Heart left ventricle (tissue), 13 donors: ENCODE measurements at regions not wholly inside any gene's neighbourhood (a gene's known extent, or its start where the extent isn't known, plus 50 kb on each side); places are given as distances from the start of the nearest gene placed in this dataset.

Source experiments
- CTCF ChIP-seq, 12 donors: fragments of 200-600 bp; sonication (generic) in 4 of 12; IDR thresholded peaks; one replicate each; pipeline versions ENCODE4 v1.5.0 to v1.8.0; 2018 to 2022; ENCODE audit warnings: antibody characterized with exemption in 12 of 12, mild to moderate bottlenecking in 5 of 12
- POLR2A ChIP-seq, 2 donors: fragments of 450-650 bp; IDR thresholded peaks; one replicate each; pipeline ENCODE4 v1.6.1; 2017; ENCODE audit warnings: antibody characterized with exemption in 2 of 2, mild to moderate bottlenecking in 2 of 2, moderate library complexity in 2 of 2
- donor health status: ischemic (EF 13 %, LVEDD 7.1; RV severe dilation, severe dysfunction).
- donor health status: DM: no; HTN: yes; CAD: no.
- donor health status: DM: no; HTN: no; CAD: no.
- donor health status: ischemic (EF 25% LVEDD 6.9; RV normal size, moderate dysfunction).
- donor health status: ischemic (EF 25% LVEDD 5.7; RV mildly dilated, moderate dysfunction).
- donor health status: ischemic (EF 35%, LVEDD 5.7; RV mildly dilated, moderate dysfunction).
- donor health status: nonischemic (EF 11% LVEDD 7.7; RV severe dilation, severe dysfunction).
- donor health status: DM: yes; HTN: yes; CAD: no.
- donor health status: PGD.
- donor health status: ischemic (EF 29% LVEDD 5.4; RV normal size, mild dysfunction).
- donor health status: nonischemic (EF 23%, LVEDD 6.1; RV moderate dilation, normal function).

GRCh38 chr5:153148624-153148976, 341.9 kb upstream of the GRIA1 start:
- TF ChIP-seq CTCF (IDR thresholded peaks at IDR 0.05) (no peak), POLR2A (IDR thresholded peaks at IDR 0.05) (no peak)
